Gastroesophageal sphincter (tissue), 4 donors: ENCODE measurements at regions not wholly inside any gene's neighbourhood (a gene's known extent, or its start where the extent isn't known, plus 50 kb on each side); places are given as distances from the start of the nearest gene placed in this dataset.

Source experiments
- ATAC-seq: fragments of 150-250 bp; one replicate; pipeline ENCODE4 v1.9.1; 2016; ENCODE audit warnings: mild to moderate bottlenecking, moderate library complexity
- H3K27ac ChIP-seq, 4 donors: fragments of 200-600 bp; sonication (generic) in 3 of 4; 1 replicate in 3 of 4; 2 replicates in 1 of 4; pipeline ENCODE4 v1.5.1; 2016 to 2019
- H3K27me3 ChIP-seq: fragments of 200-600 bp; sonication (generic); one replicate; pipeline ENCODE4 v1.5.1; 2019
- H3K36me3 ChIP-seq, 2 donors: fragments of 200-600 bp; sonication (generic); one replicate each; pipeline ENCODE4 v1.5.1; 2019; ENCODE audit warnings: control low read depth in 1 of 2
- H3K4me1 ChIP-seq, 3 donors: fragments of 200-600 bp; sonication (generic); 1 replicate in 2 of 3; 2 replicates in 1 of 3; pipeline ENCODE4 v1.5.1; 2016 to 2019; ENCODE audit warnings: control low read depth in 2 of 3
- H3K4me3 ChIP-seq, 2 donors: fragments of 200-600 bp; sonication (generic); one replicate each; pipeline ENCODE4 v1.5.1; 2019; ENCODE audit warnings: mild to moderate bottlenecking in 1 of 2, moderate library complexity in 1 of 2
- H3K9me3 ChIP-seq, 3 donors: fragments of 200-600 bp; sonication (generic); one replicate each; pipeline ENCODE4 v1.5.1; 2017 to 2019; ENCODE audit warnings: control low read depth in 2 of 3
- EP300 ChIP-seq: sonication (generic); formaldehyde crosslinking; IDR thresholded peaks from one replicate; pipeline ENCODE4 v1.6.1; 2017; ENCODE audit warnings: antibody characterized with exemption, mild to moderate bottlenecking
- POLR2A ChIP-seq, 2 donors: fragments of 450-650 bp; IDR thresholded peaks; one replicate each; pipeline ENCODE4 v1.6.1; 2017; ENCODE audit warnings: antibody characterized with exemption in 2 of 2, mild to moderate bottlenecking in 2 of 2, moderate library complexity in 1 of 2
- POLR2AphosphoS5 ChIP-seq: sonication (generic); formaldehyde crosslinking; IDR thresholded peaks from one replicate; pipeline ENCODE4 v1.6.1; 2017; ENCODE audit warnings: antibody characterized with exemption
- WGBS, 2 donors: methylation state at CpG; one replicate each; pipeline ENCODE4 v1.1.5; 2018; ENCODE audit warnings: low coverage in 1 of 2; 5-methylcytosine and 5-hydroxymethylcytosine counted together
- TF ChIP-seq, protein P1 (sequence below), 4 experiments: fragments of 200-600 bp in 2 of 4; fragments of 450-650 bp in 2 of 4; sonication (generic) in 1 of 4; IDR thresholded peaks; one replicate each; pipeline ENCODE4 v1.5.1; 2017 to 2019; ENCODE audit warnings: antibody characterized with exemption in 4 of 4, mild to moderate bottlenecking in 2 of 4, moderate library complexity in 2 of 4

DNA sequence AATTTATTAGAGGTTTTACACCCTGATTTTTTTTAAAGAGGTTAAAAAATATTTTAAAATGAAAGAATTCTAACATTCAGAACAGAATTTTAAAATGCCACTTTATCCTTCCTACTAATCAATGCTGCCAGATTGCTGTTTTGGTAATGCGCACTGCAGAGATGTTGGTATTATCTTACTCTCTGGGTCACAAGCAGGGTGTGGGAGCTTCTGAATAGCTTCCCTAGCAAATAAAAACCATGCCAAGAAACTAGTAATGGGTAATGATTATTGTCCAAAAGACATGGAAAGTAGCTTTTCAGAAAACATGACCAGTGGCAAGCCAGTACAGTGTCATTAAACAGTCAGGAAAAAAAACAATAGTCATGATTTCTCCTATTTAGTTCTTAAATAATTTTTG is 205.4 kb downstream of the TPBG start:
- no peak overlapping the region for H3K27ac ChIP-seq
- H3K4me3 ChIP-seq, result no peak overlapping the region
- no peaks in the 10 kb centered on the region for H3K9me3 ChIP-seq
- no peaks in the 10 kb centered on the region for H3K4me1 ChIP-seq
- TF ChIP-seq, protein P1, sequence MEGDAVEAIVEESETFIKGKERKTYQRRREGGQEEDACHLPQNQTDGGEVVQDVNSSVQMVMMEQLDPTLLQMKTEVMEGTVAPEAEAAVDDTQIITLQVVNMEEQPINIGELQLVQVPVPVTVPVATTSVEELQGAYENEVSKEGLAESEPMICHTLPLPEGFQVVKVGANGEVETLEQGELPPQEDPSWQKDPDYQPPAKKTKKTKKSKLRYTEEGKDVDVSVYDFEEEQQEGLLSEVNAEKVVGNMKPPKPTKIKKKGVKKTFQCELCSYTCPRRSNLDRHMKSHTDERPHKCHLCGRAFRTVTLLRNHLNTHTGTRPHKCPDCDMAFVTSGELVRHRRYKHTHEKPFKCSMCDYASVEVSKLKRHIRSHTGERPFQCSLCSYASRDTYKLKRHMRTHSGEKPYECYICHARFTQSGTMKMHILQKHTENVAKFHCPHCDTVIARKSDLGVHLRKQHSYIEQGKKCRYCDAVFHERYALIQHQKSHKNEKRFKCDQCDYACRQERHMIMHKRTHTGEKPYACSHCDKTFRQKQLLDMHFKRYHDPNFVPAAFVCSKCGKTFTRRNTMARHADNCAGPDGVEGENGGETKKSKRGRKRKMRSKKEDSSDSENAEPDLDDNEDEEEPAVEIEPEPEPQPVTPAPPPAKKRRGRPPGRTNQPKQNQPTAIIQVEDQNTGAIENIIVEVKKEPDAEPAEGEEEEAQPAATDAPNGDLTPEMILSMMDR (IDR thresholded peaks at IDR 0.05), result no peak
- TF ChIP-seq POLR2A (IDR thresholded peaks at IDR 0.05) (no peak), EP300 (no peak), POLR2AphosphoS5 (no peak)
- H3K36me3 ChIP-seq, result no peaks in the 10 kb centered on the region
- H3K27me3 ChIP-seq, result no peaks in the 10 kb centered on the region
- no peak for ATAC-seq
- WGBS, 2 donors, result 83 to 85% methylated on average over 1 of the region's 1 CpG

DNA sequence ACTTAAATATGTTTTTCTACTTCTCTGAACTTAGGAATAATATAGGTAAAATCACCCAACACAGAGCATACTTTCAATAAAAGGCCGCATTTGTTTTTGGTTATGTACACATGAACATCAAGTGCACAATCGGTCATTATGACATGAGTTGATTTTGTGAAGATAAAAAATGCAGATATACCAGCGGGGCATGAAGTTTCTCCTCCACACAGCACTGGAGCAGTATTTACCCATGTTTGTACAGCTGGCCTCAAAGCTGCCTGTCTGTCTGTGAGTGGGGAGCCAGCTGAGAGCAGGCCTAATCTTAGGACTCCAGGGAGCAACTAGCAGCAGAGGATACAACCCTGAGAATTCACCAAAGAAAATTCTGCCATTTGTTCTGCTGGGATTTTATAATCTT is 206.5 kb downstream of the TPBG start:
- no peaks in the 10 kb centered on the region for H3K9me3 ChIP-seq
- no peaks in the 10 kb centered on the region for H3K27me3 ChIP-seq
- no peaks in the 10 kb centered on the region for H3K4me1 ChIP-seq
- H3K36me3 ChIP-seq, result no peaks in the 10 kb centered on the region
- no peak overlapping the region for H3K4me3 ChIP-seq
- ATAC-seq, result no peak
- WGBS, 2 donors, result 93 to 94% methylated on average over 3 of the region's 3 CpGs
- no peak overlapping the region for H3K27ac ChIP-seq
- TF ChIP-seq, protein P1 (IDR thresholded peaks at IDR 0.05), result no peak
- TF ChIP-seq EP300, result no peak
- TF ChIP-seq POLR2AphosphoS5, result no peak
- no peak for TF ChIP-seq POLR2A (IDR thresholded peaks at IDR 0.05)

DNA sequence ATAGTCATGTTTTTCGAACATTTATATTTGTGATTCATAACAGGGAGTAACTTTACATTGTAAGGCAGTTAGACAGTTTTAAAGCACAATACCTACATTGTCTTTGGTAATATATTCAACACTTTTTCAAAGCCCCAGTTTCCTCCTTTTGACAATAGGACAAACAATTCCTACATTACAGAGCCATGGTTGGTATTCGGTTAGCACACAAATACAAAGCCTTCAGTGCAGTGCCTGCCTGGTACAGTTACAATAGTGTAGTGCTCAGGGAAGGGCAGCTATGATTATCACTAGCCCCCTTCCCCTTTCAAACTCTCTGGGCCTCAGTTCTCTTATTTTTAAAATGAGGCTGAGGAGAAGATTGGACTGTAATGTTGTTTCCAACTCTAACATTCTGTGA is 207.8 kb downstream of the TPBG start:
- ATAC-seq, result no peak
- Histone ChIP-seq H3K27ac (no peak overlapping the region), H3K4me1 (no peaks in the 10 kb centered on the region), H3K36me3 (no peaks in the 10 kb centered on the region), H3K27me3 (no peaks in the 10 kb centered on the region), H3K9me3 (peaks cover 0 to 7% (median 0%) of the 10 kb centered on the region in 3 donors), H3K4me3 (no peak overlapping the region)
- TF ChIP-seq POLR2AphosphoS5, result no peak
- no peak for TF ChIP-seq EP300
- TF ChIP-seq, protein P1 (IDR thresholded peaks at IDR 0.05), result no peak
- TF ChIP-seq POLR2A (IDR thresholded peaks at IDR 0.05), result no peak
- 88 to 90% methylated on average over 2 of the region's 2 CpGs for WGBS, 2 donors

DNA sequence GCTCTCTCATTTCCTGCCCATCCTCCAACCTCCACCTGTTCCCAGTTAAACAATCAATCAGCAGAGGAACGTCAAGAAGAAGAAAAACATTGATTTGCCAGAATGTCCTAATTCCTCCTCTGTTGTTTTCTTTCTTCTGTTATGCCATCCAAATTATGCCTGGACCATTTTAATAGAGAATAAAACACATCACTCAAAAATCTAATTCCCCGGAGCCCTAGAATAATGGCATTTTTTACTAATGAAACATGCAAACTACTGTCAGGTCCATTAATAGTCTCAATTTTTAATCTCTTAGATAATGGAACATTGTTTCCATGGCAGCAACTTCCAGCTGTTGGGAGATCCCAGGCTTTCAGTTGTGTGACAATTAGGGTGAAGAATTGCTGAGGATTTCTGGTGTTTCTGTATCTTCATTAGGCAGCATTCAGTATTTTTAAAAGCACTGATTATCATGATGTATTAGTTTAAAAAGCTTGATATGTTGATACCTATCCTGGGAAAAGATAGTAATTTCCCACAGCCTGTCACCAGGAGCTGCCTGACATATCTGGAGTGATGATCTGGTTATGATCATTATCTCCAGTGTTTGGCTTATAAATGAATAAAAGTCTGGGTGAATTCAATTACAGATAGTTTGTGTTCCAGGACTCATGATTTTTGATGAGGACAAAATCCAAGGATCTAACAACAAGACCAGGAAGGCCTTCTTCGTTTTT is 209.8 kb downstream of the TPBG start:
- H3K4me1 ChIP-seq, result no peaks in the 10 kb centered on the region
- no peaks in the 10 kb centered on the region for H3K36me3 ChIP-seq
- H3K9me3 ChIP-seq, result peaks cover 0 to 10% (median 0%) of the 10 kb centered on the region in 3 donors
- no peak for ATAC-seq
- WGBS, 2 donors, result 42 to 51% methylated on average over 3 of the region's 3 CpGs
- no peak overlapping the region for H3K4me3 ChIP-seq
- H3K27me3 ChIP-seq, result no peaks in the 10 kb centered on the region
- TF ChIP-seq, protein P1 (IDR thresholded peaks at IDR 0.05), result no peak
- TF ChIP-seq EP300 (no peak), POLR2A (IDR thresholded peaks at IDR 0.05) (no peak), POLR2AphosphoS5 (no peak)
- no peak overlapping the region for H3K27ac ChIP-seq

DNA sequence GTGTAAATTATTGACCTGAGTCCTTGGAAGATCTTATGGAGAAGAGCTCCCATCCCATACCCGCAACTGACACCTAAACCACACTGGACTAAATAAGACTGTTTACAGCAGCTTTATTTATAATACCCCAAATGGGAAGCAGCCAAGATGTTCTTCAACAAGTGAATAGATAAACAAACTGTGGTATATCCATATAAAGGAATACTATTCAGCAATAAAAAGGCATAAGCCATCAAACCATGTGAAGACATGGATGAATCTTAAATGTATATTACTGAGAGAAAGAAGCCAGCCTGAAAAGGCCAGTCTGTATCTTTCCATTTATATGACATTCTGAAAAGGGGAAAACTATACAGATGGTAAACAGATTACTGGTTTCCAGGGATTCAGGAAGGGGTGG is 212.7 kb downstream of the TPBG start:
- no peak for TF ChIP-seq POLR2A (IDR thresholded peaks at IDR 0.05)
- TF ChIP-seq, protein P1 (IDR thresholded peaks at IDR 0.05), result no peak
- TF ChIP-seq EP300, result no peak
- no peak for TF ChIP-seq POLR2AphosphoS5
- no peaks in the 10 kb centered on the region for H3K27me3 ChIP-seq
- H3K36me3 ChIP-seq, result no peaks in the 10 kb centered on the region
- WGBS, 2 donors, result 100% methylated on average over 1 of the region's 1 CpG; no CpG with 5 or more reads in 1 of the 2 donors
- peaks cover 0 to 10% (median 0%) of the 10 kb centered on the region in 3 donors for H3K9me3 ChIP-seq
- no peak overlapping the region for H3K4me3 ChIP-seq
- H3K27ac ChIP-seq, result no peak overlapping the region
- no peaks in the 10 kb centered on the region for H3K4me1 ChIP-seq
- ATAC-seq, result no peak
